Breast epithelium (tissue), 4 donors: ENCODE measurements at regions not wholly inside any gene's neighbourhood (a gene's known extent, or its start where the extent isn't known, plus 50 kb on each side); places are given as distances from the start of the nearest gene placed in this dataset.

Source experiments
- DNase-seq, 2 donors: peaks; one replicate each; pipeline ENCODE4 v3.0.0-alpha.2; 2019; ENCODE audit warnings: low spot score in 2 of 2
- H3K27ac ChIP-seq, 2 donors: fragments of 200-600 bp; sonication (generic) in 1 of 2; one replicate each; pipeline ENCODE4 v1.5.1; 2016 to 2019; ENCODE audit warnings: mild to moderate bottlenecking in 1 of 2
- H3K27me3 ChIP-seq, 2 donors: fragments of 200-600 bp; sonication (generic) in 1 of 2; one replicate each; pipeline versions ENCODE4 v1.5.1 to v1.6.0; 2017 to 2019; ENCODE audit warnings: control low read depth in 1 of 2, mild to moderate bottlenecking in 1 of 2
- H3K36me3 ChIP-seq: fragments of 200-600 bp; one replicate; pipeline ENCODE4 v1.5.1; 2019
- H3K4me1 ChIP-seq, 2 donors: fragments of 200-600 bp; sonication (generic); one replicate each; pipeline ENCODE4 v1.5.1; 2016 to 2019; ENCODE audit warnings: control low read depth in 1 of 2
- H3K4me3 ChIP-seq, 3 donors: fragments of 200-600 bp; sonication (generic); 1 replicate in 2 of 3; 2 replicates in 1 of 3; pipeline ENCODE4 v1.5.1; 2016 to 2019; ENCODE audit warnings: mild to moderate bottlenecking in 3 of 3, moderate library complexity in 2 of 3
- H3K9me3 ChIP-seq, 2 donors: fragments of 200-600 bp; sonication (generic) in 1 of 2; one replicate each; pipeline ENCODE4 v1.5.1; 2016 to 2019; ENCODE audit warnings: control low read depth in 1 of 2
- CTCF ChIP-seq, 3 donors: fragments of 450-650 bp; IDR thresholded peaks; one replicate each; pipeline ENCODE4 v1.5.1; 2016 to 2017; ENCODE audit warnings: antibody characterized with exemption in 3 of 3, mild to moderate bottlenecking in 3 of 3, moderate library complexity in 3 of 3
- POLR2A ChIP-seq: fragments of 450-650 bp; IDR thresholded peaks from one replicate; pipeline ENCODE4 v1.6.1; 2016; ENCODE audit warnings: antibody characterized with exemption, mild to moderate bottlenecking, moderate library complexity
- POLR2AphosphoS5 ChIP-seq, 3 donors: sonication (generic); formaldehyde crosslinking; IDR thresholded peaks; one replicate each; pipeline ENCODE4 v1.6.1; 2017; ENCODE audit warnings: antibody characterized with exemption in 3 of 3
- intact Hi-C: fragments of 100-400 bp; cut with DNase I; formaldehyde crosslinking; loops from one replicate; pipeline ENCODE4 v1.15.1; 2023; ENCODE audit warnings: low total_unique reads

- Histone ChIP-seq H3K36me3 (no peaks in the 10 kb centered on the region), H3K27me3 (no peaks in the 10 kb centered on the region), H3K4me3 (no peak overlapping the region), H3K4me1 (no peaks in the 10 kb centered on the region), H3K9me3 (no peaks in the 10 kb centered on the region), H3K27ac (no peak overlapping the region)
- DNase-seq = no peak
- TF ChIP-seq CTCF (IDR thresholded peaks at IDR 0.05) (no peak), POLR2A (no peak), POLR2AphosphoS5 (IDR thresholded peaks at IDR 0.05) (no peak)
- intact Hi-C loops = no loop called here
These were observed 340.5 kb upstream of the KYNU start for GRCh38 chr2:142536966-142537365.

- no peaks in the 10 kb centered on the region for H3K27me3 ChIP-seq
- no peak overlapping the region for H3K27ac ChIP-seq
- H3K4me1 ChIP-seq = no peaks in the 10 kb centered on the region
- no peak overlapping the region for H3K4me3 ChIP-seq
- intact Hi-C loops = no loop called here
- no peaks in the 10 kb centered on the region for H3K9me3 ChIP-seq
- no peaks in the 10 kb centered on the region for H3K36me3 ChIP-seq
- TF ChIP-seq POLR2AphosphoS5 (IDR thresholded peaks at IDR 0.05) = no peak
- TF ChIP-seq CTCF (IDR thresholded peaks at IDR 0.05) = no peak
- no peak for TF ChIP-seq POLR2A
- no peak for DNase-seq
These were observed 341.0 kb upstream of the KYNU start for GRCh38 chr2:142536492-142536891.

- intact Hi-C loops = no loop called here
- Histone ChIP-seq H3K27ac (no peak overlapping the region), H3K4me1 (no peaks in the 10 kb centered on the region)
These were observed 342.2 kb upstream of the KYNU start for GRCh38 chr2:142535311-142535710.

GRCh38 chr2:142533177-142533576 is 344.3 kb upstream of the KYNU start:
- no peaks in the 10 kb centered on the region for H3K27me3 ChIP-seq
- H3K27ac ChIP-seq = no peak overlapping the region
- no peaks in the 10 kb centered on the region for H3K9me3 ChIP-seq
- DNase-seq = no peak
- H3K4me3 ChIP-seq = no peak overlapping the region
- TF ChIP-seq POLR2AphosphoS5 (IDR thresholded peaks at IDR 0.05) (no peak), CTCF (IDR thresholded peaks at IDR 0.05) (no peak), POLR2A (no peak)
- H3K36me3 ChIP-seq = no peaks in the 10 kb centered on the region
- no peaks in the 10 kb centered on the region for H3K4me1 ChIP-seq
- intact Hi-C loops = no loop called here

More at GRCh38 chr2:142535311-142535710, 342.2 kb upstream of the KYNU start:
- Histone ChIP-seq H3K4me3 (no peak overlapping the region), H3K36me3 (no peaks in the 10 kb centered on the region), H3K9me3 (no peaks in the 10 kb centered on the region), H3K27me3 (no peaks in the 10 kb centered on the region)
- TF ChIP-seq POLR2AphosphoS5 (IDR thresholded peaks at IDR 0.05) (no peak), CTCF (IDR thresholded peaks at IDR 0.05) (no peak), POLR2A (no peak)
- no peak for DNase-seq

GRCh38 chr2:142531377-142531776 is 346.1 kb upstream of the KYNU start:
- Histone ChIP-seq H3K4me3 (no peak overlapping the region), H3K36me3 (no peaks in the 10 kb centered on the region)
- TF ChIP-seq CTCF (IDR thresholded peaks at IDR 0.05) (no peak), POLR2AphosphoS5 (IDR thresholded peaks at IDR 0.05) (no peak), POLR2A (no peak)

More at GRCh38 chr2:142531377-142531776, 346.1 kb upstream of the KYNU start:
- no peaks in the 10 kb centered on the region for H3K4me1 ChIP-seq
- intact Hi-C loops = no loop called here
- no peaks in the 10 kb centered on the region for H3K27me3 ChIP-seq
- DNase-seq = no peak
- no peaks in the 10 kb centered on the region for H3K9me3 ChIP-seq
- no peak overlapping the region for H3K27ac ChIP-seq
